DOHH2 (cell line): ENCODE measurements at regions not wholly inside any gene's neighbourhood (a gene's known extent, or its start where the extent isn't known, plus 50 kb on each side); places are given as distances from the start of the nearest gene placed in this dataset.

Source experiments
- H3F3A ChIP-seq: fragments of 200-600 bp; sonication (generic), shearing (Covaris generic); 2 replicates; pipeline ENCODE4 v1.6.0; 2016; ENCODE audit warnings: antibody characterized with exemption, mild to moderate bottlenecking; ENCODE audit not compliant: control insufficient read depth, insufficient read depth
- H3K27ac ChIP-seq: fragments of 200-600 bp; sonication (generic); 2 replicates; pipeline ENCODE4 v1.5.1; 2014; ENCODE audit warnings: low read depth, mild to moderate bottlenecking, low read length, moderate library complexity
- H3K27me3 ChIP-seq: fragments of 200-600 bp; sonication (generic); 2 replicates; pipeline ENCODE4 v1.6.1; 2014; ENCODE audit warnings: mild to moderate bottlenecking, low read length, mixed read lengths; ENCODE audit not compliant: control insufficient read depth
- H3K36me3 ChIP-seq: fragments of 200-600 bp; sonication (generic); 2 replicates; pipeline ENCODE4 v1.6.1; 2014; ENCODE audit warnings: mild to moderate bottlenecking, low read length, moderate library complexity, mixed read lengths; ENCODE audit not compliant: control insufficient read depth
- H3K4me1 ChIP-seq: fragments of 200-600 bp; sonication (generic); 2 replicates; pipeline ENCODE4 v1.6.1; 2014; ENCODE audit warnings: mild to moderate bottlenecking, low read length, mixed read lengths; ENCODE audit not compliant: control insufficient read depth
- H3K4me2 ChIP-seq: fragments of 200-600 bp; sonication (generic); 2 replicates; pipeline ENCODE4 v1.6.0; 2014; ENCODE audit warnings: mild to moderate bottlenecking, low read length, moderate library complexity
- H3K4me3 ChIP-seq: fragments of 200-600 bp; sonication (generic); 2 replicates; pipeline ENCODE4 v1.5.1; 2014; ENCODE audit warnings: mild to moderate bottlenecking, low read length, mixed read lengths
- H3K79me2 ChIP-seq: fragments of 200-600 bp; sonication (generic); 2 replicates; pipeline ENCODE4 v1.6.1; 2014; ENCODE audit warnings: mild to moderate bottlenecking, low read length, mixed read lengths; ENCODE audit not compliant: control insufficient read depth
- H3K9me2 ChIP-seq: fragments of 200-600 bp; sonication (generic); replicated peaks from 2 replicates; pipeline ENCODE4 v1.6.1; 2014; ENCODE audit warnings: mild to moderate bottlenecking, low read length, mixed read lengths; ENCODE audit not compliant: control insufficient read depth
- H3K9me3 ChIP-seq: fragments of 200-600 bp; sonication (generic); 2 replicates; pipeline ENCODE4 v1.6.1; 2014; ENCODE audit warnings: antibody characterized with exemption, low read length, mixed read lengths; ENCODE audit not compliant: control insufficient read depth, insufficient read depth
- H4K20me1 ChIP-seq: fragments of 200-600 bp; sonication (generic); 2 replicates; pipeline ENCODE4 v1.6.0; 2014; ENCODE audit warnings: low read depth, mild to moderate bottlenecking, antibody characterized with exemption, low read length, moderate library complexity; ENCODE audit not compliant: control insufficient read depth, insufficient read depth
- EZH2phosphoT487 ChIP-seq: fragments of 200-600 bp; sonication (generic); IDR thresholded peaks from 2 replicates; pipeline ENCODE4 v1.6.1; 2017; ENCODE audit warnings: borderline replicate concordance, mild to moderate bottlenecking, antibody characterized with exemption, low read length, moderate library complexity, mixed read lengths
- TF ChIP-seq, protein P1 (sequence below): fragments of 200-600 bp; sonication (generic); IDR thresholded peaks from one replicate; pipeline ENCODE4 v1.5.1; 2014; ENCODE audit warnings: antibody characterized with exemption, mild to moderate bottlenecking, low read depth, low read length; ENCODE audit not compliant: poor library complexity, severe bottlenecking

DNA sequence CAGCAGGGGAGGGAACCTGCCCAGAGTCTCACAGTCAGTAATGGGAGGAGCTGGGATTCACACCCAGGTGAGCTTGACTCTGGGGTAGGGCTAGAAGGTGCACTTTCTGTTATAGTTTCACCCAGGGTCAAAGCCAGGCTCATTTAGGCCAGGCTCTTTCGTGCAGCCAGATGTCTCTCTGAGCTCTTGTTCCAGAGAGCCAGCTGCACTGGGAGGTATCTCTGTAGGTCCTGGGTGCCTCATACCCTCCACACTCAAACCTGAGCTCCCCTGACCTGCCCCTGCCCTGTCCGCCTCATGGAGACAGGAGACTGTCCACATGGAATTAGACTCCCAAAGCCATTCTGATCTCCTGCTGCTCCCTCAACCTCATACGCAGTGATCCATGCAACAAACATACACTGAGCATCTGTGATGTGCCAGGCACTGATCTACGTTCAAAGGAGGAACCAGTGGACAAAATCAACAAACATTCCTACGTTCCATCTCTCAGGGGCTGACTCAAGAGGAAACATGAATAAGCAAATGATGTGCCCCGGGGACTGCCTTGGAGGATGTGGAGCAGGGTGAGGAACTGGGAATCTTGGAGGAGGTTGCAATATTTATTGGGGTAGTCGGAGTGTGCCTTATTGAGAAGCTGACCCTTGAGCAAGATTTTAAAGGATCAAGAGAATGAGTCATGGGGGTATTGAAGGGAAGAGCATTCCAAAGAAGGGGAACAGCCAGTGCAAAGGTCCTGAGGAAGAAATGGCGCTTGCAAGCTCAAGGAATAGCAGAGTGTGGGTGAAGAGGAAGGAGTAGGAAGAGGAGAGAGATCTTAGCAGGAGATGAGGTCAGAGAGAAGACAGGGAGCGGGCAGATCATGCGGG is 71.3 kb upstream of the TOX2 start:
- H3K27ac ChIP-seq: no peak overlapping the region
- no peak overlapping the region for H3K4me2 ChIP-seq
- H3K9me2 ChIP-seq: no peaks in the 10 kb centered on the region
- no peak for TF ChIP-seq EZH2phosphoT487
- TF ChIP-seq, protein P1, sequence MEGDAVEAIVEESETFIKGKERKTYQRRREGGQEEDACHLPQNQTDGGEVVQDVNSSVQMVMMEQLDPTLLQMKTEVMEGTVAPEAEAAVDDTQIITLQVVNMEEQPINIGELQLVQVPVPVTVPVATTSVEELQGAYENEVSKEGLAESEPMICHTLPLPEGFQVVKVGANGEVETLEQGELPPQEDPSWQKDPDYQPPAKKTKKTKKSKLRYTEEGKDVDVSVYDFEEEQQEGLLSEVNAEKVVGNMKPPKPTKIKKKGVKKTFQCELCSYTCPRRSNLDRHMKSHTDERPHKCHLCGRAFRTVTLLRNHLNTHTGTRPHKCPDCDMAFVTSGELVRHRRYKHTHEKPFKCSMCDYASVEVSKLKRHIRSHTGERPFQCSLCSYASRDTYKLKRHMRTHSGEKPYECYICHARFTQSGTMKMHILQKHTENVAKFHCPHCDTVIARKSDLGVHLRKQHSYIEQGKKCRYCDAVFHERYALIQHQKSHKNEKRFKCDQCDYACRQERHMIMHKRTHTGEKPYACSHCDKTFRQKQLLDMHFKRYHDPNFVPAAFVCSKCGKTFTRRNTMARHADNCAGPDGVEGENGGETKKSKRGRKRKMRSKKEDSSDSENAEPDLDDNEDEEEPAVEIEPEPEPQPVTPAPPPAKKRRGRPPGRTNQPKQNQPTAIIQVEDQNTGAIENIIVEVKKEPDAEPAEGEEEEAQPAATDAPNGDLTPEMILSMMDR: no peak
- no peak overlapping the region for H3K4me3 ChIP-seq
- H3K4me1 ChIP-seq: no peaks in the 10 kb centered on the region
- H3K27me3 ChIP-seq: peaks cover 25% of the 10 kb centered on the region
- no peaks in the 10 kb centered on the region for H3F3A ChIP-seq
- no peaks in the 10 kb centered on the region for H3K79me2 ChIP-seq
- no peaks in the 10 kb centered on the region for H3K36me3 ChIP-seq
- H4K20me1 ChIP-seq: no peaks in the 10 kb centered on the region
- no peaks in the 10 kb centered on the region for H3K9me3 ChIP-seq

DNA sequence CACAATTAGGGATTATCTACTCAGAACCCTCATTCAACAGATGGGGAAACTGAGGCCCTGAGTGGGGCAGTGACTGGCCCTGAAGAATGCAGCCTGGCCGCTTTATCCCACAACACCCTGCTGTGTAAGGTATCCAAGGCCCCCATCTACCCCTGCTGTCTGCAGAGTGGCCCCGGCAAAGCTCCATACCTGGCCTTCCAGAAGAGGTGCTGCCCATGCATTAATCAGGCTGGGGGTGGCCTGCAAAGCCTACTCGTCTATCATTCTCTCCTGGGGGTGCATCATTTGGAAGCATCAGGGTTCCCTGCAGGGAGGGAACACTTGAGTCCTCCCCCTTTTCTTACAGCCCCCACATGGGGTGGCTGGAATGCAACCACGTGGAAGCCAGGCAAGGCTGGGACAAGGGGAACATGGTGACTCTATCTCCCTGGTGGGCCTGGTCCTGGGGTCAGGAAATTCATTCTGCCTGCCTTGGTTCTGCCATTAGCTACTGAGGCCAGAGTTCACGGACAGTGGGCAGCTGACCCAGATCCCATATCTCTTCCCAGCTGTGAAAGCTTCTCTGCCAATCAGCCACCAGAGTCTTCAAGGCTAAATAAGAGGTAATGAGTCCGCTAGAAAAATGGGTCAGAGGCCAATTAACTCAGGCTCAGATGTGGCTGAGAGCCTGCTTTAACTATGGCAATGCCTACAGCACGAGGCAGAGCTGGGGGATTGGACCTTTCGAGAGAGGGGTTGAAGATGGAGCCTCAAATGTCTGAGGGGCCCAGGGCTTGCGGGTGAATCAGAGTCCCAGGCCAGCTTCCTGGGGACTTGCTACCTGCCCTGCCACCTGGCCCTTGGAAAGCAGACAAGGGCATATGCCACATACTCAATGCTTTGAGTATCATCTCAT is 72.3 kb upstream of the TOX2 start:
- Histone ChIP-seq H3K9me3 (no peaks in the 10 kb centered on the region), H3K27me3 (peaks cover 25% of the 10 kb centered on the region), H4K20me1 (no peaks in the 10 kb centered on the region), H3F3A (no peaks in the 10 kb centered on the region), H3K4me2 (no peak overlapping the region), H3K4me3 (no peak overlapping the region), H3K4me1 (no peaks in the 10 kb centered on the region), H3K9me2 (no peaks in the 10 kb centered on the region), H3K79me2 (no peaks in the 10 kb centered on the region), H3K36me3 (no peaks in the 10 kb centered on the region), H3K27ac (no peak overlapping the region)
- TF ChIP-seq, protein P1: no peak
- TF ChIP-seq EZH2phosphoT487: no peak

DNA sequence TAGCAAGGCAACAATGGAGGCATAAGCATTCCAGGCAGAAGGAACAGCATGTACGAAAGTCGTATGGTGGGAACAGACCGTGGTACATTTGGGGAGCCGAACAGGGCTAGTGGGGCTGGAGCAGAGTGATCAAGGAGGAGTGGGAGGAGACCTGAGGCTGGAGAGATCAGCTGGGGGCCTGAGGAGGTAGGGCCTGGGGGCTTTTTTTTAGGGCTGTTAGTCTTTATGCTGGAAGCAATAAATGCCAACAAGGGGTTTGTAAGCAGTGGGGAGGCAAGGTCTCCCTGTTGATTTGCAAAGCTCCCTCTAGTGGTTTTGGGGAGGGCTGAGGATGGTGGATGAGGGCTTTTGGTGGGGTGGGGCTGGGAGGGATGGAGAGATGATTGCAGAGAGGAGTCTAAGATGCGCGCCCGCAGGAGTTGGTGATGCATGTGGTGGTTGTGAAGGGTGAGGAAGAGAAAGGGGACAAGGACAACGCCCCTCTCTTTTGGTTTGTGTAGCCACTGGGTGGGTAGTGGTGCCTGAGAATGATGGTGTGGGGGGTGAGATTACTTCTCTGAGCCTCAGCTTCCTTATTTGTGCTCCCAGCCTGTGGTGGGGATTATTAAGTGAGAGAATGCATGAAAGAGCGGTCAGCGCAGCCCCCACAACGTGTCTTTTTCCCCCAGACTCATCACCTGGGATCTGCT is 74.1 kb upstream of the TOX2 start:
- no peaks in the 10 kb centered on the region for H3K4me1 ChIP-seq
- no peak overlapping the region for H3K4me2 ChIP-seq
- H3K79me2 ChIP-seq: no peaks in the 10 kb centered on the region
- H3K27me3 ChIP-seq: peaks cover 22% of the 10 kb centered on the region
- H4K20me1 ChIP-seq: no peaks in the 10 kb centered on the region
- no peaks in the 10 kb centered on the region for H3K36me3 ChIP-seq
- no peak overlapping the region for H3K4me3 ChIP-seq
- H3F3A ChIP-seq: no peaks in the 10 kb centered on the region
- H3K9me2 ChIP-seq: no peaks in the 10 kb centered on the region
- TF ChIP-seq, protein P1: peak; percentile 60
- no peak for TF ChIP-seq EZH2phosphoT487
- H3K9me3 ChIP-seq: no peaks in the 10 kb centered on the region
- H3K27ac ChIP-seq: no peak overlapping the region
